Ovary (tissue), 3 donors: ENCODE measurements at regions not wholly inside any gene's neighbourhood (a gene's known extent, or its start where the extent isn't known, plus 50 kb on each side); places are given as distances from the start of the nearest gene placed in this dataset.

ENCODE experiments used
- CTCF ChIP-seq, 3 donors: fragments of 450-650 bp in 2 of 3; fragments of 200-600 bp in 1 of 3; IDR thresholded peaks; one replicate each; pipeline versions ENCODE4 v1.5.1 to v1.8.0; 2016 to 2022; ENCODE audit warnings: antibody characterized with exemption in 3 of 3, mild to moderate bottlenecking in 1 of 3
- EP300 ChIP-seq: sonication (generic); formaldehyde crosslinking; IDR thresholded peaks from one replicate; pipeline ENCODE4 v1.6.1; 2017; ENCODE audit warnings: antibody characterized with exemption
- POLR2A ChIP-seq: fragments of 450-650 bp; IDR thresholded peaks from one replicate; pipeline ENCODE4 v1.6.1; 2017; ENCODE audit warnings: antibody characterized with exemption, mild to moderate bottlenecking, moderate library complexity
- donor health status: DM: no; HTN: no; CAD: no.

GRCh38 chr3:90034038-90034437, 926.6 kb downstream of the EPHA3 start:
- TF ChIP-seq CTCF (IDR thresholded peaks at IDR 0.05) (no peak), EP300 (no peak), POLR2A (no peak)
